Ishikawa (cell line): ENCODE measurements at regions not wholly inside any gene's neighbourhood (a gene's known extent, or its start where the extent isn't known, plus 50 kb on each side); places are given as distances from the start of the nearest gene placed in this dataset.

Experiments
- CEBPB ChIP-seq: IDR thresholded peaks from 2 replicates; pipeline ENCODE4 v1.6.1; 2012
- CREB1 ChIP-seq: IDR thresholded peaks from 2 replicates; pipeline ENCODE4 v1.6.1; 2012; ENCODE audit warnings: low read depth
- EGR1 ChIP-seq: IDR thresholded peaks from 2 replicates; pipeline ENCODE4 v1.6.1; 2012
- EP300 ChIP-seq: IDR thresholded peaks from 2 replicates; pipeline ENCODE4 v1.6.1; 2012; ENCODE audit warnings: borderline replicate concordance
- FOXM1 ChIP-seq: IDR thresholded peaks from 2 replicates; pipeline ENCODE4 v1.6.1; 2012; ENCODE audit warnings: low read depth, borderline replicate concordance
- NFIC ChIP-seq: IDR thresholded peaks from 2 replicates; pipeline ENCODE4 v1.6.1; 2012
- RAD21 ChIP-seq: IDR thresholded peaks from 2 replicates; pipeline ENCODE4 v1.6.1; 2012; ENCODE audit warnings: low read depth
- TAF1 ChIP-seq: IDR thresholded peaks from 2 replicates; pipeline ENCODE4 v1.6.1; 2012; ENCODE audit warnings: low read depth, mild to moderate bottlenecking
- TCF12 ChIP-seq: IDR thresholded peaks from 2 replicates; pipeline ENCODE4 v1.6.1; 2012; ENCODE audit warnings: low read depth
- TEAD4 ChIP-seq: IDR thresholded peaks from 2 replicates; pipeline ENCODE4 v1.6.1; 2012
- YY1 ChIP-seq: IDR thresholded peaks from 2 replicates; pipeline ENCODE4 v1.6.1; 2012; ENCODE audit warnings: low read depth
- ZBTB7A ChIP-seq: IDR thresholded peaks from 2 replicates; pipeline ENCODE4 v1.6.1; 2012; ENCODE audit warnings: low read depth
- TF ChIP-seq, protein P1 (sequence below): IDR thresholded peaks from 2 replicates; pipeline ENCODE4 v1.6.1; 2012; ENCODE audit warnings: low read depth, mild to moderate bottlenecking
- TF ChIP-seq, protein P2 (sequence below): IDR thresholded peaks from 2 replicates; pipeline ENCODE4 v1.6.1; 2012
- TF ChIP-seq, protein P3 (sequence below): IDR thresholded peaks from 2 replicates; pipeline ENCODE4 v1.6.1; 2012

- TF ChIP-seq FOXM1: no peak
- TF ChIP-seq, protein P1, sequence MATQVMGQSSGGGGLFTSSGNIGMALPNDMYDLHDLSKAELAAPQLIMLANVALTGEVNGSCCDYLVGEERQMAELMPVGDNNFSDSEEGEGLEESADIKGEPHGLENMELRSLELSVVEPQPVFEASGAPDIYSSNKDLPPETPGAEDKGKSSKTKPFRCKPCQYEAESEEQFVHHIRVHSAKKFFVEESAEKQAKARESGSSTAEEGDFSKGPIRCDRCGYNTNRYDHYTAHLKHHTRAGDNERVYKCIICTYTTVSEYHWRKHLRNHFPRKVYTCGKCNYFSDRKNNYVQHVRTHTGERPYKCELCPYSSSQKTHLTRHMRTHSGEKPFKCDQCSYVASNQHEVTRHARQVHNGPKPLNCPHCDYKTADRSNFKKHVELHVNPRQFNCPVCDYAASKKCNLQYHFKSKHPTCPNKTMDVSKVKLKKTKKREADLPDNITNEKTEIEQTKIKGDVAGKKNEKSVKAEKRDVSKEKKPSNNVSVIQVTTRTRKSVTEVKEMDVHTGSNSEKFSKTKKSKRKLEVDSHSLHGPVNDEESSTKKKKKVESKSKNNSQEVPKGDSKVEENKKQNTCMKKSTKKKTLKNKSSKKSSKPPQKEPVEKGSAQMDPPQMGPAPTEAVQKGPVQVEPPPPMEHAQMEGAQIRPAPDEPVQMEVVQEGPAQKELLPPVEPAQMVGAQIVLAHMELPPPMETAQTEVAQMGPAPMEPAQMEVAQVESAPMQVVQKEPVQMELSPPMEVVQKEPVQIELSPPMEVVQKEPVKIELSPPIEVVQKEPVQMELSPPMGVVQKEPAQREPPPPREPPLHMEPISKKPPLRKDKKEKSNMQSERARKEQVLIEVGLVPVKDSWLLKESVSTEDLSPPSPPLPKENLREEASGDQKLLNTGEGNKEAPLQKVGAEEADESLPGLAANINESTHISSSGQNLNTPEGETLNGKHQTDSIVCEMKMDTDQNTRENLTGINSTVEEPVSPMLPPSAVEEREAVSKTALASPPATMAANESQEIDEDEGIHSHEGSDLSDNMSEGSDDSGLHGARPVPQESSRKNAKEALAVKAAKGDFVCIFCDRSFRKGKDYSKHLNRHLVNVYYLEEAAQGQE: no peak
- no peak for TF ChIP-seq YY1
These were observed 127.2 kb upstream of the DLG1 start for GRCh38 chr3:197425485-197426120.

DNA sequence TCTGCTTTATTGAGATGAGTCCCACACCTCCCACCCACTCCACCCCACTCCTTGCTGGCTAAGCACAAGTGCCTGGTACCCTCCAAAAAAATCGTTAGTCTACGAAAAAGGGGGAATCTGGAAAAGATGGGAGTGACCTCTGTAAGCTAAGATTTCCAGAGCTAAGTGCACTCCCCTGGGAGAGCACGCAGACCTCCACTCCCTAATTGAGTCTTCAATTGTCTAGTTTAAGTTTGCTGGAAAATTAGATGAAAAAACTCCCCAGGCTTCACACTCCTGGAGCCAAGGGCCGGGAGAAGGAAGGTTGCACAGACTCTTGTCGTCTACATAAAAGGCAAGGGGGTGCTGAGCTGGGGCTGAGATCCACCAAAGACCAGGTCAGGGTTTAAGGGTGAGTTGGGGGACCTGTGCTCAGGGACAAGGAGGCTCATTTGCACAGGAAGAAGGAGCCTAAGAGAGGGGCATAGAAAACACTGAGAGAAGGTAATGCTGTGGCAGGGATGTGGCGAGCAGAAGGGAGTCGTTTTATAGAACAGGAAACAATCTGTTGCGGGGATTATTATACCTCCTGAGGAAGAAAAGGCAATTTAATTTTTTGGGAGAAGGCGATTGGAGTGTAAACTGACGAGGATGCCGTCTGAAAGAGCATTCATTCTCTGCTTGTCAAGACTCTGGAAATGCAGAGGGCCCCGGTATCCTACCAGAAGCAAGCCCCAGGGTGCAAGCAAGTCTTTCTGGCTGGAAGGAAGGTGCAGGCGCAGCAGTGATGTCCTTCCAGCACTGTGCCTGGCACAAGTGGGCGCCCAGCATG, 126.5 kb upstream of the DLG1 start:
- TF ChIP-seq TAF1 (no peak), TCF12 (no peak), RAD21 (no peak)

GRCh38 chr3:197424266-197424665, 125.9 kb upstream of the DLG1 start:
- no peak for TF ChIP-seq EGR1
- TF ChIP-seq YY1: no peak
- TF ChIP-seq CREB1: no peak
- no peak for TF ChIP-seq TCF12
- TF ChIP-seq FOXM1: no peak
- TF ChIP-seq, protein P2, sequence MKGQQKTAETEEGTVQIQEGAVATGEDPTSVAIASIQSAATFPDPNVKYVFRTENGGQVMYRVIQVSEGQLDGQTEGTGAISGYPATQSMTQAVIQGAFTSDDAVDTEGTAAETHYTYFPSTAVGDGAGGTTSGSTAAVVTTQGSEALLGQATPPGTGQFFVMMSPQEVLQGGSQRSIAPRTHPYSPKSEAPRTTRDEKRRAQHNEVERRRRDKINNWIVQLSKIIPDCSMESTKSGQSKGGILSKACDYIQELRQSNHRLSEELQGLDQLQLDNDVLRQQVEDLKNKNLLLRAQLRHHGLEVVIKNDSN: no peak
- TF ChIP-seq NFIC: no peak
- TF ChIP-seq RAD21: no peak
- TF ChIP-seq, protein P1: no peak
- no peak for TF ChIP-seq TAF1

GRCh38 chr3:197423376-197423775, 125.0 kb upstream of the DLG1 start:
- TF ChIP-seq TCF12 (no peak), YY1 (no peak), RAD21 (no peak), CEBPB (no peak), TAF1 (no peak), EGR1 (no peak), ZBTB7A (no peak), EP300 (no peak)
- TF ChIP-seq, protein P3, sequence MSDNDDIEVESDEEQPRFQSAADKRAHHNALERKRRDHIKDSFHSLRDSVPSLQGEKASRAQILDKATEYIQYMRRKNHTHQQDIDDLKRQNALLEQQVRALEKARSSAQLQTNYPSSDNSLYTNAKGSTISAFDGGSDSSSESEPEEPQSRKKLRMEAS: no peak

DNA sequence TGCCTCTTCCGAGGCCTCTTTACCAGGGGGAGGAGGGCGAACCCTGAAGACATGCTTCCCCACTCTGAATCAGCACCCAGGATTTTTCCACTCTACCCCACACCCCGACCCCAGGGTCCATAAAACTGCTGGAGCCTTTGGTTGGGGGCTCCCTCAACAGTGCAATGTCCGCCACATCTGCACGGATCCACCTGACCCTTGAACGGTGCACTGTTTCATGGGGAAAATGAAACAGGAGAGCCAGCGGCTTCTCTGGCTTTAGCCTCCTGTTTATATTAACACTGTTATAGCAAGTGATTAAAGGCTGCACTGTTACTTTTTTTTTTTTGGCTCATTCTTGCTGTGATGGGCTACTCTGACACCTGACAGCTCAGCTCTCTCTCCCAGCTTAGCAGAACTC, 124.1 kb upstream of the DLG1 start:
- no peak for TF ChIP-seq FOXM1
- no peak for TF ChIP-seq TEAD4
- TF ChIP-seq, protein P2: no peak

GRCh38 chr3:197421021-197421420, 122.6 kb upstream of the DLG1 start:
- TF ChIP-seq YY1: no peak
- TF ChIP-seq, protein P3: no peak

DNA sequence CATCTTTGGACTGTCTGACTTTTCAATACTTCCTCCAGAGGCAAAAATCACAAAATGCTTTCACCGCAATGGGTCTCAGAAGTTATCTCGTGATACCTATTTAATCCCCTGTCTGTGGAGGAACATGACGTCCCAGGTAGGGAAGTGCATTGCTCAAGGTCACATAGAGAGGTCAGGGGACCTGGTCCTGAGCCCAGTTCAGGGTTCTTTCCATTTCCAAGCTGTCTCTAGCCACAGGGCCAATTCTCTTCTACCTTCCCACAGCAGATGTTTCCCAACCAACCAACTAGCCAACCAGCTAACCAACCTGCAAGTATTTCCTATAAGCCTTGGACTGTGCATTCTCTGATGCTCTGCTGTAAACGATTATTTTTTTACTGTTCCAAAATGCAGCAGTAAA, 122.2 kb upstream of the DLG1 start:
- no peak for TF ChIP-seq ZBTB7A
